T-helper 17 cell (primary cell): ENCODE measurements at regions not wholly inside any gene's neighbourhood (a gene's known extent, or its start where the extent isn't known, plus 50 kb on each side); places are given as distances from the start of the nearest gene placed in this dataset.
"Not testable (repeated sequence)": the region's sequence is repeated elsewhere in the genome, so short reads cannot be mapped to it uniquely, and the experiment has no call there.

Experiments used
- ATAC-seq: fragments of 150-1000 bp; cut with Tn5 transposase; 2 replicates; pipeline ENCODE4 v1.10.0; 2021; ENCODE audit warnings: mild to moderate bottlenecking, moderate library complexity
- DNase-seq, 3 donors: peaks; one replicate each; pipeline versions ENCODE4 v3.0.0 to v3.0.0-alpha.2; 2020 to 2021
- H3K9me3 ChIP-seq: one replicate; pipeline ENCODE4 v1.7.0; 2013; ENCODE audit warnings: low read length, mild to moderate bottlenecking; ENCODE audit not compliant: control insufficient read depth, poor library complexity, severe bottlenecking
- H3K27ac Mint-ChIP-seq: one replicate; pipeline ENCODE4 v1.8.0; 2022; ENCODE audit warnings: mild to moderate bottlenecking, moderate library complexity, mixed read lengths
- H3K27me3 Mint-ChIP-seq: one replicate; pipeline ENCODE4 v1.8.0; 2022; ENCODE audit warnings: mixed read lengths
- H3K36me3 Mint-ChIP-seq: one replicate; pipeline ENCODE4 v1.8.0; 2022; ENCODE audit warnings: low read depth, mixed read lengths
- H3K4me1 Mint-ChIP-seq: one replicate; pipeline ENCODE4 v1.8.0; 2022; ENCODE audit warnings: mild to moderate bottlenecking, mixed read lengths
- H3K4me3 Mint-ChIP-seq: one replicate; pipeline ENCODE4 v1.8.0; 2022; ENCODE audit warnings: mild to moderate bottlenecking, moderate library complexity, mixed read lengths

- H3K27ac Mint-ChIP-seq = no peak overlapping the region
- no peaks in the 10 kb centered on the region for H3K27me3 Mint-ChIP-seq
- ATAC-seq (no peak), DNase-seq (no peak)
- H3K4me1 Mint-ChIP-seq = no peaks in the 10 kb centered on the region
- H3K36me3 Mint-ChIP-seq = no peaks in the 10 kb centered on the region
- H3K4me3 Mint-ChIP-seq = no peak overlapping the region
- peaks cover 2% of the 10 kb centered on the region for H3K9me3 ChIP-seq
Measured at GRCh38 chr18:30800800-30801199, 241.7 kb downstream of the DSC3 start.

GRCh38 chr18:30792051-30792450, 250.5 kb downstream of the DSC3 start:
- no peak for ATAC-seq
- Mint-ChIP-seq H3K36me3 (no peaks in the 10 kb centered on the region), H3K27me3 (no peaks in the 10 kb centered on the region), H3K4me3 (no peak overlapping the region), H3K27ac (no peak overlapping the region), H3K4me1 (no peaks in the 10 kb centered on the region)
- H3K9me3 ChIP-seq = peaks cover 2% of the 10 kb centered on the region
- DNase-seq = no peak

- H3K4me1 Mint-ChIP-seq, H3K27me3 Mint-ChIP-seq, H3K36me3 Mint-ChIP-seq, ATAC-seq, H3K4me3 Mint-ChIP-seq, DNase-seq, H3K9me3 ChIP-seq, H3K27ac Mint-ChIP-seq: not testable (repeated sequence)
Measured at GRCh38 chr18:30788411-30788991, 254.0 kb downstream of the DSC3 start.

GRCh38 chr18:30787410-30787809, 255.1 kb downstream of the DSC3 start:
- DNase-seq = no peak
- H3K9me3 ChIP-seq = no peaks in the 10 kb centered on the region
- no peak overlapping the region for H3K27ac Mint-ChIP-seq
- no peaks in the 10 kb centered on the region for H3K4me1 Mint-ChIP-seq
- no peaks in the 10 kb centered on the region for H3K36me3 Mint-ChIP-seq
- no peak for ATAC-seq
- H3K27me3 Mint-ChIP-seq = no peaks in the 10 kb centered on the region
- H3K4me3 Mint-ChIP-seq = no peak overlapping the region

- H3K27ac Mint-ChIP-seq = no peak overlapping the region
- H3K36me3 Mint-ChIP-seq = no peaks in the 10 kb centered on the region
- no peaks in the 10 kb centered on the region for H3K27me3 Mint-ChIP-seq
- DNase-seq (no peak), ATAC-seq (no peak)
- H3K4me1 Mint-ChIP-seq = no peaks in the 10 kb centered on the region
- H3K4me3 Mint-ChIP-seq = no peak overlapping the region
- no peaks in the 10 kb centered on the region for H3K9me3 ChIP-seq
Measured at GRCh38 chr18:30781601-30782000, 260.9 kb downstream of the DSC3 start.

GRCh38 chr18:30775629-30776028, 266.9 kb downstream of the DSC3 start:
- H3K36me3 Mint-ChIP-seq = no peaks in the 10 kb centered on the region
- H3K9me3 ChIP-seq = no peaks in the 10 kb centered on the region
- ATAC-seq = no peak
- no peaks in the 10 kb centered on the region for H3K27me3 Mint-ChIP-seq
- H3K4me1 Mint-ChIP-seq = no peaks in the 10 kb centered on the region
- no peak overlapping the region for H3K27ac Mint-ChIP-seq
- DNase-seq = no peak
- H3K4me3 Mint-ChIP-seq = no peak overlapping the region

GRCh38 chr18:30772170-30772569, 270.4 kb downstream of the DSC3 start:
- not testable (repeated sequence) for H3K4me3 Mint-ChIP-seq, H3K36me3 Mint-ChIP-seq, H3K9me3 ChIP-seq, H3K27ac Mint-ChIP-seq, H3K4me1 Mint-ChIP-seq, H3K27me3 Mint-ChIP-seq, DNase-seq, ATAC-seq

- H3K4me3 Mint-ChIP-seq = no peak overlapping the region
- peaks cover 2% of the 10 kb centered on the region for H3K9me3 ChIP-seq
- H3K27ac Mint-ChIP-seq = no peak overlapping the region
- H3K36me3 Mint-ChIP-seq = no peaks in the 10 kb centered on the region
- H3K27me3 Mint-ChIP-seq = no peaks in the 10 kb centered on the region
- ATAC-seq (no peak), DNase-seq (no peak)
- no peaks in the 10 kb centered on the region for H3K4me1 Mint-ChIP-seq
Measured at GRCh38 chr18:30766053-30766452, 276.5 kb downstream of the DSC3 start.

- Mint-ChIP-seq H3K36me3 (no peaks in the 10 kb centered on the region), H3K4me1 (no peaks in the 10 kb centered on the region)
- ATAC-seq = no peak
Measured at GRCh38 chr18:30765247-30765646, 277.3 kb downstream of the DSC3 start.

GRCh38 chr18:30763902-30764350, 278.6 kb downstream of the DSC3 start:
- Mint-ChIP-seq H3K4me1 (no peaks in the 10 kb centered on the region), H3K27me3 (no peaks in the 10 kb centered on the region), H3K4me3 (no peak overlapping the region), H3K36me3 (no peaks in the 10 kb centered on the region), H3K27ac (no peak overlapping the region)
- H3K9me3 ChIP-seq = peaks cover 2% of the 10 kb centered on the region
- ATAC-seq (no peak), DNase-seq (no peak)

More at GRCh38 chr18:30765247-30765646, 277.3 kb downstream of the DSC3 start:
- Mint-ChIP-seq H3K27ac (no peak overlapping the region), H3K27me3 (no peaks in the 10 kb centered on the region), H3K4me3 (no peak overlapping the region)
- peaks cover 2% of the 10 kb centered on the region for H3K9me3 ChIP-seq
- DNase-seq = no peak

GRCh38 chr18:30754846-30755245, 287.7 kb downstream of the DSC3 start:
- H3K9me3 ChIP-seq = no peaks in the 10 kb centered on the region
- H3K27ac Mint-ChIP-seq = no peak overlapping the region
- H3K27me3 Mint-ChIP-seq = no peaks in the 10 kb centered on the region
- ATAC-seq (no peak), DNase-seq (no peak)
- H3K4me1 Mint-ChIP-seq = no peaks in the 10 kb centered on the region
- no peaks in the 10 kb centered on the region for H3K36me3 Mint-ChIP-seq
- no peak overlapping the region for H3K4me3 Mint-ChIP-seq

- H3K36me3 Mint-ChIP-seq = no peaks in the 10 kb centered on the region
- no peaks in the 10 kb centered on the region for H3K4me1 Mint-ChIP-seq
- no peaks in the 10 kb centered on the region for H3K9me3 ChIP-seq
- no peak overlapping the region for H3K27ac Mint-ChIP-seq
- no peak overlapping the region for H3K4me3 Mint-ChIP-seq
- ATAC-seq (no peak), DNase-seq (no peak)
- H3K27me3 Mint-ChIP-seq = no peaks in the 10 kb centered on the region
Measured at GRCh38 chr18:30748541-30748940, 294.0 kb downstream of the DSC3 start.

GRCh38 chr18:30746224-30746623, 296.3 kb downstream of the DSC3 start:
- Mint-ChIP-seq H3K36me3 (no peaks in the 10 kb centered on the region), H3K4me1 (no peaks in the 10 kb centered on the region), H3K4me3 (no peak overlapping the region), H3K27me3 (no peaks in the 10 kb centered on the region), H3K27ac (no peak overlapping the region)
- DNase-seq = no peak
- ATAC-seq = no peak
- no peaks in the 10 kb centered on the region for H3K9me3 ChIP-seq

GRCh38 chr18:30743033-30743432, 299.5 kb downstream of the DSC3 start:
- Mint-ChIP-seq H3K36me3 (no peaks in the 10 kb centered on the region), H3K27ac (no peak overlapping the region), H3K4me1 (no peaks in the 10 kb centered on the region), H3K4me3 (no peak overlapping the region), H3K27me3 (no peaks in the 10 kb centered on the region)
- ATAC-seq (no peak), DNase-seq (no peak)
- no peaks in the 10 kb centered on the region for H3K9me3 ChIP-seq
